CD4-positive, alpha-beta T cell (primary cell): ENCODE measurements at regions not wholly inside any gene's neighbourhood (a gene's known extent, or its start where the extent isn't known, plus 50 kb on each side); places are given as distances from the start of the nearest gene placed in this dataset.
A peak's percentile ranks its signal among the peaks of the same experiment; 100 is the strongest.

ENCODE experiments used
- ATAC-seq: fragments of 200-7000 bp; cut with Tn5 transposase; one replicate; pipeline ENCODE4 v1.10.0; 2022; ENCODE audit warnings: mild to moderate bottlenecking; ENCODE audit not compliant: poor library complexity
- CTCF ChIA-PET: fragments of 350-600 bp; sonication (Branson Sonifier 250); formaldehyde crosslinking; loops from one replicate; lab custom pipeline; 2021; ENCODE audit warnings: antibody characterized with exemption, inconsistent platforms; lab: Charles Lee
- POLR2A ChIA-PET: fragments of 350-600 bp; sonication (Branson Sonifier 250); formaldehyde crosslinking; loops from one replicate; lab custom pipeline; 2021; ENCODE audit warnings: antibody characterized with exemption, inconsistent platforms; lab: Charles Lee
- DNase-seq, 14 experiments: peaks; one replicate each; pipeline ENCODE4 v3.0.0-alpha.2; 2013 to 2020; ENCODE audit warnings: mixed read lengths in 2 of 14
- H3K27ac ChIP-seq, 2 donors: one replicate each; pipeline versions ENCODE4 v1.5.1 to v1.7.0; 2013; ENCODE audit warnings: low read length in 2 of 2, low read depth in 1 of 2, mild to moderate bottlenecking in 1 of 2
- H3K27me3 ChIP-seq, 2 experiments: 1 replicate in 1 of 2; 2 replicates in 1 of 2; pipeline versions ENCODE4 v1.6.1 to v1.7.0; 2013; ENCODE audit warnings: low read length in 2 of 2, control low read depth in 1 of 2, mild to moderate bottlenecking in 1 of 2, moderate library complexity in 1 of 2; ENCODE audit not compliant: insufficient read depth in 2 of 2, control insufficient read depth in 1 of 2
- H3K36me3 ChIP-seq: one replicate; pipeline ENCODE4 v1.6.1; 2013; ENCODE audit warnings: low read length, control low read depth; ENCODE audit not compliant: insufficient read depth
- H3K4me1 ChIP-seq: one replicate; pipeline ENCODE4 v1.6.1; 2013; ENCODE audit warnings: low read length, control low read depth; ENCODE audit not compliant: insufficient read depth
- H3K4me3 ChIP-seq: one replicate; pipeline ENCODE4 v1.5.1; 2013; ENCODE audit warnings: mild to moderate bottlenecking, low read length, moderate library complexity
- H3K9me3 ChIP-seq, 2 experiments: 1 replicate in 1 of 2; 2 replicates in 1 of 2; pipeline versions ENCODE4 v1.6.1 to v1.7.0; 2013; ENCODE audit warnings: low read length in 2 of 2, mild to moderate bottlenecking in 2 of 2, control low read depth in 1 of 2, moderate library complexity in 1 of 2; ENCODE audit not compliant: control insufficient read depth in 1 of 2, insufficient read depth in 1 of 2
- H3K27ac Mint-ChIP-seq: one replicate; pipeline ENCODE4 v1.8.0; 2020; ENCODE audit warnings: mixed read lengths
- H3K27me3 Mint-ChIP-seq: one replicate; pipeline ENCODE4 v1.8.0; 2021; ENCODE audit warnings: mixed read lengths
- H3K36me3 Mint-ChIP-seq: one replicate; pipeline ENCODE4 v1.8.0; 2021; ENCODE audit warnings: low read depth, mixed read lengths
- H3K4me1 Mint-ChIP-seq: one replicate; pipeline ENCODE4 v1.8.0; 2021; ENCODE audit warnings: low read depth, mixed read lengths
- H3K4me3 Mint-ChIP-seq: one replicate; pipeline ENCODE4 v1.8.0; 2020; ENCODE audit warnings: mild to moderate bottlenecking, mixed read lengths
- H3K9me3 Mint-ChIP-seq: one replicate; pipeline ENCODE4 v1.8.0; 2020; ENCODE audit warnings: mixed read lengths
- CTCF ChIP-seq: fragments of 200-600 bp; IDR thresholded peaks from one replicate; pipeline ENCODE4 v1.8.0; 2022; ENCODE audit warnings: antibody characterized with exemption, mild to moderate bottlenecking
- intact Hi-C, 2 experiments: fragments of 100-400 bp; cut with DNase I in 1 of 2; cut with micrococcal nuclease in 1 of 2; formaldehyde crosslinking; loops; one replicate each; pipeline versions ENCODE4 v1.15.1 to v1.9.0; 2023 to 2025; cut with DNase I, micrococcal nuclease

GRCh38 chr1:218498056-218498938 lies 153.2 kb downstream of the TGFB2 start:
- H3K27me3 Mint-ChIP-seq, result peaks cover 9% of the 10 kb centered on the region
- ATAC-seq (no peak), DNase-seq (no peak)
- no peaks in the 10 kb centered on the region for H3K36me3 Mint-ChIP-seq
- POLR2A ChIA-PET, result no interaction called here
- no peak overlapping the region for H3K27ac Mint-ChIP-seq
- no peak overlapping the region for H3K4me3 Mint-ChIP-seq
- no peaks in the 10 kb centered on the region for H3K9me3 ChIP-seq
- no peak overlapping the region for H3K4me3 ChIP-seq
- no peak for TF ChIP-seq CTCF
- H3K36me3 ChIP-seq, result no peaks in the 10 kb centered on the region
- intact Hi-C loops, result no loop called here
- H3K4me1 Mint-ChIP-seq, result no peaks in the 10 kb centered on the region
- CTCF ChIA-PET, result no interaction called here
- H3K9me3 Mint-ChIP-seq, result no peaks in the 10 kb centered on the region
- H3K4me1 ChIP-seq, result no peaks in the 10 kb centered on the region
- H3K27ac ChIP-seq, result no peak overlapping the region
- no peaks in the 10 kb centered on the region for H3K27me3 ChIP-seq

- H3K4me1 Mint-ChIP-seq, result no peaks in the 10 kb centered on the region
- H3K4me3 ChIP-seq, result no peak overlapping the region
- TF ChIP-seq CTCF, result no peak
- H3K4me1 ChIP-seq, result no peaks in the 10 kb centered on the region
- H3K36me3 ChIP-seq, result no peaks in the 10 kb centered on the region
- no peaks in the 10 kb centered on the region for H3K9me3 Mint-ChIP-seq
- intact Hi-C loops, result no loop called here
- H3K27me3 ChIP-seq, result no peaks in the 10 kb centered on the region
- peaks cover 9% of the 10 kb centered on the region for H3K27me3 Mint-ChIP-seq
- CTCF ChIA-PET, result no interaction called here
- H3K4me3 Mint-ChIP-seq, result no peak overlapping the region
- H3K9me3 ChIP-seq, result no peaks in the 10 kb centered on the region
- H3K27ac Mint-ChIP-seq, result no peak overlapping the region
- ATAC-seq (no peak), DNase-seq (peak in 1 of 14 experiments; percentile 2)
- POLR2A ChIA-PET, result no interaction called here
- H3K27ac ChIP-seq, result no peak overlapping the region
- no peaks in the 10 kb centered on the region for H3K36me3 Mint-ChIP-seq
These were observed 154.0 kb downstream of the TGFB2 start for GRCh38 chr1:218499011-218499691.

GRCh38 chr1:218499911-218500310 lies 154.8 kb downstream of the TGFB2 start:
- H3K36me3 Mint-ChIP-seq, result no peaks in the 10 kb centered on the region
- ChIA-PET CTCF (no interaction called here), POLR2A (no interaction called here)
- no peaks in the 10 kb centered on the region for H3K9me3 Mint-ChIP-seq
- H3K9me3 ChIP-seq, result no peaks in the 10 kb centered on the region
- no peaks in the 10 kb centered on the region for H3K4me1 ChIP-seq
- H3K36me3 ChIP-seq, result no peaks in the 10 kb centered on the region
- no peak for DNase-seq
- H3K4me3 ChIP-seq, result no peak overlapping the region
- H3K27me3 Mint-ChIP-seq, result peaks cover 9% of the 10 kb centered on the region
- no peak for ATAC-seq
- TF ChIP-seq CTCF, result no peak
- no peak overlapping the region for H3K4me3 Mint-ChIP-seq
- no peaks in the 10 kb centered on the region for H3K27me3 ChIP-seq
- intact Hi-C loops, result no loop called here
- H3K4me1 Mint-ChIP-seq, result no peaks in the 10 kb centered on the region
- H3K27ac ChIP-seq, result no peak overlapping the region
- H3K27ac Mint-ChIP-seq, result no peak overlapping the region
